GM18502 (cell line): ENCODE measurements at regions not wholly inside any gene's neighbourhood (a gene's known extent, or its start where the extent isn't known, plus 50 kb on each side); places are given as distances from the start of the nearest gene placed in this dataset.
"Not testable (repeated sequence)": the region's sequence is repeated elsewhere in the genome, so short reads cannot be mapped to it uniquely, and the experiment has no call there.

Experiments
- ATAC-seq: cut with Tn5 transposase; IDR thresholded peaks from one replicate; pipeline ENCODE4 v1.9.1; 2021; ENCODE audit warnings: mild to moderate bottlenecking; ENCODE audit not compliant: unreplicated experiment, poor library complexity

GRCh38 chr2:8365331-8365910 lies 316.4 kb upstream of the ID2 start:
- ATAC-seq, result no peak

- ATAC-seq, result no peak
Measured at GRCh38 chr2:8367833-8368232, 314.0 kb upstream of the ID2 start.

GRCh38 chr2:8368463-8368862 lies 313.4 kb upstream of the ID2 start:
- no peak for ATAC-seq

DNA sequence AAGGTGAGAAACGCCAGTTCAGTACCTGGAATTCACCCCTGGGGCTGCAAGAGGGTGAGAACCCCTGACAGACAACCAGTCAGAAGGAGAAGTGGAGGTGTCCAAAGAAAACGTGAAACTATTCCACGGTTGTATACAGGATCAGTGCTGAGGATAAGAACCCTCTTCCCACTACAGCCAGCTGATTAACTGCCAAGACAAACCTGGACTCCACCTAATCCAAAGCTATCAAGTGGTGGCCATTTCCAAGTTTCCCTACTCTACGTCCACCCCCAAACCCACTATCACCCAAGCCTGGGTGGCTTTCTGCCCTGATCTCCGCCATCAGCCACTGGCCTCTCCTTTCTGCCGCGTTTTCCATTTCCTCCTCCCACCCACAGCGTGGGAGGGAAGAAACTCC lies 312.3 kb upstream of the ID2 start:
- no peak for ATAC-seq

GRCh38 chr2:8370258-8370802 lies 311.5 kb upstream of the ID2 start:
- no peak for ATAC-seq

DNA sequence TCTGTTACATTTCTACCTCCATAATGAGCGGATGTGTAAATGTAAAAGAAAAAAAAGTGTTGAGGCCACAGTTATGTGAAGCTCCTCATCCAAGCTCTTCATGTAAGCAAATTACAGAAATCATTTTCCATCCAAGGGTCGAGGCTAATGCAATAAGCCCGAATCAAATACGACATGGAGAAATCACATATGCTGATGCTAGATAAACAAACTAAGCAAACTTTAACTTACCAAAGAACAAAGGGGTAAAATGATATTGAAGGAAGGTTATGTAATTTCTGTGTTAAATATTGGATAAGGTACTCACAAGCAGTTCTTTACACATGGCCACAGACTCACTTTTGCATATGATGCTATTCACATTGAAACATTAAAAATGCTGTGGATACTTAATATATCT lies 310.2 kb upstream of the ID2 start:
- no peak for ATAC-seq

- ATAC-seq, result no peak
Measured at GRCh38 chr2:8374782-8375181, 307.1 kb upstream of the ID2 start.

- no peak for ATAC-seq
Measured at GRCh38 chr2:8376603-8377410, 305.0 kb upstream of the ID2 start.

GRCh38 chr2:8378016-8378810 lies 303.6 kb upstream of the ID2 start:
- ATAC-seq, result peak; percentile 84

- no peak for ATAC-seq
Measured at GRCh38 chr2:8379128-8379527, 302.7 kb upstream of the ID2 start.

- ATAC-seq, result no peak
Measured at GRCh38 chr2:8379549-8379948, 302.3 kb upstream of the ID2 start.

DNA sequence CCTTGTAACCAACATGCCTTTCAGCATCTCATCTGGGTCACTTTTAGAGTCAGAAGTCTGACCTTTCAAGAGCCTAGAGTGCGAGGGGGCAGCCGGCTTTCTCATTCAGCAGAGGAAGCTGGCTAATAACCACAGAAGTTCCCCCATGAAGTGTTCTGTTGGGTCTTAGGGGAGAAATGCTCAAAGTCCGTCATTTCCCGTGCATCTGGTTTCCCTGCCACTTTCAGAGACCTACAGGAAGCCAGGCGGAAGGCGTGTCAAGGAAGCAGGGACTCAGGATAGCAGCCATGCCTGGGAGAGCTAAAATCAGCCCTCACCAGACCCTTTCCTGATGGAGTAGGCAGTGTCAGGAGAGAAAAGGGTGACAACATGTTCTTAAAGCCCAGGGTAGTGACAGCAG lies 301.8 kb upstream of the ID2 start:
- no peak for ATAC-seq

DNA sequence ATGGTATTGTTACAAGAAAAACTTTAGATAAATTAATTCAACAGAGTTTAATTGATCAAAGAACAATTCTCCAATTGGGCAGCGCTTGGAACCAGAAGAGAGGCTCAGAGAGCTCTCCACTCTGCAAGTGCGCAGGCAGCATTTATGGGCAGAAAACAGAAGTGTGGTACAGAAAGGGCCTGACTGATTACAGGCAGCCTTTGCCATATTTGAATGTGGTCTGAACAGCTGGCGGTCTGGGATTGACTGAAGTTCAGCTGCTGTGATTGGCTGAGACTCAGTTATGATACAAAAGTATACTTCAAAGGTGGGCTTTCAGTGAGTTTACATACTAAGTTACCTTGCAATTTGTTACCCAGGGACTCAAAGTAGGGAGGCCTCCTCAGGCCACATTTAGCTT lies 301.3 kb upstream of the ID2 start:
- ATAC-seq, result peak; percentile 46

- no peak for ATAC-seq
Measured at GRCh38 chr2:8382485-8382884, 299.4 kb upstream of the ID2 start.

DNA sequence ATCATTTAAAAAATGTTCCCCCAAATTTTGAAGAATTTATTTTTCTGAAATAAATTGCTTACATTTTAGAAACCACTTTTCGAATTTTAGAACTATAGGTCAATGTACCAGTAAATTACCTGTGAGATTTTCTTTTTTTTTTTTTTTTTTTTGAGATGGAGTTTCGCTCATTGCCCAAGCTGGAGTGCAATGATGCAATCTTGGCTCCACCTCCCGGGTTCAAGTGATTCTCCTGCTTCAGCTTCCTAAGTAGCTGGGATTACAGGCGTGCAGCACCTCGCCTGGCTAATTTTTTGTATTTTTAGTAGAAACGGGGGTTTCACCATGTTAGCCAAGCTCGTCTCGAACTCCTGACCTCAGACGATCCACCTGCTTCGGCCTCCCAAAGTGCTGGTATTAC lies 295.1 kb upstream of the ID2 start:
- not testable (repeated sequence) for ATAC-seq

DNA sequence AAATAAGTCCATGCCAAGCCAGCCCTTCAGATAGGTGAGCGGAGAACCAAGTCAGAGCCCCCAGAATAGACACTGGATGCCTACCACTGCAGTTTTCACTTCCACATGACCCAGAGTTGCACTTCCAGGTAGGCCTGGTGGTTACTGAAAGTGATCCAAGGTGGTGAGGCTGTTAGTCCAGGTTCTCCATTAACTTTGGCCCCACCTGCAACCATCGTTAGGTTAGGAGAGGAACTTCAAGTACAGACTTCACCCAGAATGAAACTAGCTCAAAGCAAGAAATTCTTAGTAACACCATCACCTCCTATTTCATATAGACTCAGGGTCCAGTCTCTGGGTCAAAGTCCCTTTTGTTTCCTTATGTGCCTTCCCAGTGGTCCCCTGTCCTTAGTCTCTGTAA lies 293.1 kb upstream of the ID2 start:
- no peak for ATAC-seq

- ATAC-seq, result no peak
Measured at GRCh38 chr2:8389431-8390108, 292.3 kb upstream of the ID2 start.

DNA sequence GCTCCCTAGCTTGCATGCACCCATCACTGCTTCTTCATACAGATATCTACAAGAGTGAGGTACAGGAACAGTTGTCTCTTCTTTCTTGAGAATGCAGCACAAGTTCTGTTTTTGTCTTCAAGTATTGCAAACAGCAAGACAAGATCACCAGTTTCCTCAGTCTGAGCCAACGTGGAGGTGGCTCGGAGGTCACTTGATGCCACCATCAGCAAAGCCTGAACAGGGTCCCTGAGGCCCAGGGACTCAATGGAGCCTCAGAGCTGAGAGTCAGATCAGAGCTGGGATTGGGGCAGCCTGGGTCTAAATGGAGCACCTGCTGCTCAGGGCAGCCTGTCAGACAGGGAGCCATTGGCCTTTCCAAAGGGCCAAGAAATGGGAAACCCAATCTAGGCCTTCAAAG lies 290.7 kb upstream of the ID2 start:
- no peak for ATAC-seq

DNA sequence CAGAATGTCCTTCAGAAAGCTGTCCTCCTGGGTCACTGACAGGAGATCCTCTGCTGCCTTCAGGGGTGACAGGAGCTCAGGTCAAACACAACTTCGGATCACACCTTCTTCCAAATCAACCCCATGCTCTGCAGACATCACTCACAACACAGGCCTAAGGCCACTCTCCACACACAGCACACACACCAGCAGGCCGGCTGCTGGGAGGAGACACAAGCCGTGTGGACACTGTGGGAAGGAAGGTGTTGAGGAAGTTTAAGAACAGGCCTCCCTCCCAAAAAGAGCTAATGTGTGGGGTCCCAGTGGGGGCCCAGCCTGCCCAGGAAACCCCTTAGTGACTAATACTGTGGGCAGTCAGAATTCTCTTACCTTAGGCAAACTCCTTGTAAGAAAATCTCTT lies 290.3 kb upstream of the ID2 start:
- ATAC-seq, result no peak

DNA sequence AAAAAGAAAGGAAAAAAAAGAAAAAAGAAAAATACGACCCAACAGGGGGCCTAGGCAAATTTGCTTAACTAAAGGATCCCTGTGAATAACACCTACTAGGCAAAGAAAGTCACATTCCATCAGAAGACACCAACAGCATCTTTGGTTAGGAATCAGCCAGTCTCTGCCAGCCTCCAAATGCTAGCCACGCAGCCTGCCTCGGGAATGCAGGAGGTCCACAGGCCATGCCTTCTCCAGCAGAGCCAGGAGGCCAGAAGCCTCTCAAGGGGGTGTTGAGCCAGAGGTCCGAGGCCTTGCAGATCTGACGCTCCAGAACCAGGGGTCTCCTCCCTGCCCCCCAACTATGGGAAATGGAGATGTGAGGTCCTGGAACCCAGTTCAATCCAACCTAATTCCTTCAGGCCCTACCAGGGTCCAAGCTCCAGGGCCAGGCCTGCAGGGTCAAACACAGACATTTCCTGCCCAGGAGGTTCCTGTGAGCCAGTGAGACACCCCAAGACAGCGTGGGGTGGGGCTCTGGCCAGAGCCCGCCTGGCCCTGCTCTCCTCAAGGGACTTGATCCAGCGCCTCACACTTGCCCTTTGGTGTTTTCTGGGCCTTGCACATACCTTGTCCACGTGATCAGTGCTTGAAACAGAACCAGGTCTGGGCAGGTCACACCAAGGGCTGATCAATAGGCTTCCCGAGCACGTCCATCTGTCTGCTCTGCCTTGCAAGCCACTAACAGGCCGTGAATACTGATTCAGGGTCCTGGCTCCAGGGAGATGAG lies 289.6 kb upstream of the ID2 start:
- no peak for ATAC-seq
